SK-N-SH treated with all-trans-retinoic acid at 6 μM for 48 hours (cell line): ENCODE measurements at regions not wholly inside any gene's neighbourhood (a gene's known extent, or its start where the extent isn't known, plus 50 kb on each side); places are given as distances from the start of the nearest gene placed in this dataset.

Experiments used
- ATAC-seq: fragments of 200-7000 bp; cut with Tn5 transposase; 3 replicates; pipeline ENCODE4 v1.9.1; 2020; ENCODE audit warnings: mild to moderate bottlenecking, moderate library complexity
- ARNTL ChIP-seq: fragments of 450-650 bp; formaldehyde crosslinking; IDR thresholded peaks from 2 replicates; pipeline ENCODE4 v1.5.0; 2020; ENCODE audit warnings: low read depth, mild to moderate bottlenecking, moderate library complexity, borderline replicate concordance
- BACH2 ChIP-seq: fragments of 250-450 bp; sonication (Bioruptor Pico); IDR thresholded peaks from 2 replicates; pipeline ENCODE4 v1.9.0; 2021; ENCODE audit warnings: mild to moderate bottlenecking, borderline replicate concordance
- CREB5 ChIP-seq: fragments of 250-450 bp; sonication (Bioruptor Pico); IDR thresholded peaks from 2 replicates; pipeline ENCODE4 v1.5.1; 2020; ENCODE audit warnings: low read depth, mild to moderate bottlenecking, moderate library complexity
- CSDC2 ChIP-seq: fragments of 250-450 bp; sonication (Bioruptor Pico); IDR thresholded peaks from 2 replicates; pipeline ENCODE4 v1.5.0; 2020; ENCODE audit warnings: mild to moderate bottlenecking, moderate library complexity
- ESRRG ChIP-seq: fragments of 250-450 bp; sonication (Bioruptor Pico); IDR thresholded peaks from 2 replicates; pipeline ENCODE4 v1.6.1; 2021; ENCODE audit warnings: mild to moderate bottlenecking
- GLIS3 ChIP-seq: fragments of 250-450 bp; sonication (Bioruptor Pico); IDR thresholded peaks from 2 replicates; pipeline ENCODE4 v1.5.0; 2020; ENCODE audit warnings: mild to moderate bottlenecking, moderate library complexity
- ISL1 ChIP-seq: fragments of 250-450 bp; sonication (Bioruptor Pico); IDR thresholded peaks from 2 replicates; pipeline ENCODE4 v2.1.2; 2022; ENCODE audit warnings: mild to moderate bottlenecking, moderate library complexity
- OSR1 ChIP-seq: fragments of 250-450 bp; sonication (Bioruptor Pico); IDR thresholded peaks from 2 replicates; pipeline ENCODE4 v1.8.0; 2022; ENCODE audit warnings: moderate library complexity, mild to moderate bottlenecking, inconsistent platforms
- POU6F1 ChIP-seq: fragments of 250-450 bp; sonication (Bioruptor Pico); IDR thresholded peaks from 2 replicates; pipeline ENCODE4 v1.8.0; 2021; ENCODE audit warnings: low read depth, mild to moderate bottlenecking, moderate library complexity, borderline replicate concordance
- PPARA ChIP-seq: fragments of 250-450 bp; sonication (Bioruptor Pico); IDR thresholded peaks from 2 replicates; pipeline ENCODE4 v1.5.0; 2020; ENCODE audit warnings: mild to moderate bottlenecking, borderline replicate concordance
- RARB ChIP-seq: fragments of 250-450 bp; sonication (Bioruptor Pico); IDR thresholded peaks from 2 replicates; pipeline ENCODE4 v1.8.0; 2021; ENCODE audit warnings: mild to moderate bottlenecking, moderate library complexity
- SNAI2 ChIP-seq: fragments of 250-450 bp; sonication (Bioruptor Pico); IDR thresholded peaks from 2 replicates; pipeline ENCODE4 v1.5.0; 2020; ENCODE audit warnings: mild to moderate bottlenecking, moderate library complexity
- TCF4 ChIP-seq: fragments of 250-450 bp; sonication (Bioruptor Pico); IDR thresholded peaks from 2 replicates; pipeline ENCODE4 v1.8.0; 2021; ENCODE audit warnings: mild to moderate bottlenecking, moderate library complexity, borderline replicate concordance
- TSHZ2 ChIP-seq: fragments of 250-450 bp; sonication (Bioruptor Pico); IDR thresholded peaks from 2 replicates; pipeline ENCODE4 v1.5.0; 2020; ENCODE audit warnings: mild to moderate bottlenecking, moderate library complexity
- ZC3H10 ChIP-seq: fragments of 250-450 bp; sonication (Bioruptor Pico); IDR thresholded peaks from 2 replicates; pipeline ENCODE4 v1.5.1; 2021; ENCODE audit warnings: mild to moderate bottlenecking, moderate library complexity
- ZFP3 ChIP-seq: fragments of 250-450 bp; sonication (Bioruptor Pico); IDR thresholded peaks from 2 replicates; pipeline ENCODE4 v1.5.0; 2020; ENCODE audit warnings: mild to moderate bottlenecking, moderate library complexity
- ZFP30 ChIP-seq: fragments of 450-650 bp; formaldehyde crosslinking; IDR thresholded peaks from 2 replicates; pipeline ENCODE4 v1.5.0; 2022; ENCODE audit warnings: mild to moderate bottlenecking, moderate library complexity
- ZNF565 ChIP-seq: fragments of 450-650 bp; formaldehyde crosslinking; conservative IDR thresholded peaks from 2 replicates; pipeline ENCODE4 v1.5.0; 2020; ENCODE audit warnings: low read depth, mild to moderate bottlenecking, moderate library complexity
- ZNF70 ChIP-seq: fragments of 450-650 bp; formaldehyde crosslinking; IDR thresholded peaks from 2 replicates; pipeline ENCODE4 v1.5.0; 2020; ENCODE audit warnings: mild to moderate bottlenecking, moderate library complexity
- ZNF8 ChIP-seq: fragments of 450-650 bp; formaldehyde crosslinking; IDR thresholded peaks from 2 replicates; pipeline ENCODE4 v1.5.0; 2020; ENCODE audit warnings: mild to moderate bottlenecking, moderate library complexity
- TF ChIP-seq, protein P1 (sequence below): fragments of 250-450 bp; sonication (Bioruptor Pico); IDR thresholded peaks from 2 replicates; pipeline ENCODE4 v1.8.0; 2020; ENCODE audit warnings: mild to moderate bottlenecking, moderate library complexity, borderline replicate concordance

DNA sequence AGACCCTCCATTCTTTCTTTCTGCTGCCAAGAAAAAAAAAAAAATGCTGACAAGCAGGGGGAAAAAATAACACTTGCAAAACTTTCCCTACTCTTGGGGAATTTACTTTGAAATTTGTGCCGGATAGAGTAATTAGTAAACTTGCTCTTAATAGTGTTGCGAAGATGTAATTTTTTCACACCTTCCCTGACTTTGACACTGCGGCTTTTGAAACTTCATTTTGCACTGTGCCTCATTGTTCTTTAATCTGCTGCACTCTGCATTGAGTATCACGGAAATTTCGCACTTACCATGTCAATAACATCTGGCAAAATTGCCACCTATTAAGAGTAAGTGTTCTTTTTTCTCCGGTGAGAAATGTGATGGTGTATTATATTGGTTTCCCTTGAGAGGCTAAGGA, 596.1 kb downstream of the VRK1 start (continued):
- TF ChIP-seq TSHZ2 (CRISPR knock-in tag) = no peak
- TF ChIP-seq SNAI2 (CRISPR knock-in tag) = no peak
- TF ChIP-seq OSR1 (CRISPR knock-in tag) = no peak
- TF ChIP-seq ESRRG (CRISPR knock-in tag) = no peak
- no peak for TF ChIP-seq RARB
- TF ChIP-seq ZC3H10 (CRISPR knock-in tag) = no peak
- TF ChIP-seq ZNF565 (CRISPR knock-in tag) = no peak
- TF ChIP-seq ARNTL = no peak
- TF ChIP-seq TCF4 (CRISPR knock-in tag) = no peak
- TF ChIP-seq ZFP30 (CRISPR knock-in tag) = no peak

- ATAC-seq = no peak
- TF ChIP-seq ISL1 (CRISPR knock-in tag) (no peak), BACH2 (CRISPR knock-in tag) (no peak), ESRRG (CRISPR knock-in tag) (no peak), ZFP30 (CRISPR knock-in tag) (no peak), PPARA (CRISPR knock-in tag) (no peak), CREB5 (CRISPR knock-in tag) (no peak), ZC3H10 (CRISPR knock-in tag) (no peak), ZNF565 (CRISPR knock-in tag) (no peak), ARNTL (no peak)
Measured at GRCh38 chr14:97395068-97395467, 597.9 kb downstream of the VRK1 start.

DNA sequence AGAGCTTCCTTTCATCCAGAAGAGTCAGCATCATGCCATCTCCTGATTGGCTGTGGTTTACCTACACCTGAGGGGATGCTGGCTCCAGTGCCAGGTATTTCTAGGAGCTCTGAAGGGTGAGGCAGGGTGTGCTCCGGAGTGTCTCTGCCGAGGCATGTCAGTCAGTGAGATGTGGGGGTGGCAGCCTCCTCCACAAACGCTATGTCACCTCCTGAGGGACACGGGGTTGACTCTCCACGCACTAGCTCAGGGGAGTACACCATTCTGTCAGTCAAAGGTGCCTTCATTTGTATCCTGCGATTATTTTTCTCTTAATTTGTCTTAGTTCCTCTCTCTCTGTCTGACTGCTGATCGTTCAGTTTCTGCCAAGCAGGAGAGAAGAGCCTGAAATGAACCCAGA, 604.5 kb downstream of the VRK1 start:
- TF ChIP-seq OSR1 (CRISPR knock-in tag) = no peak
- no peak for TF ChIP-seq ZC3H10 (CRISPR knock-in tag)
- no peak for TF ChIP-seq TSHZ2 (CRISPR knock-in tag)
- TF ChIP-seq GLIS3 = no peak
- TF ChIP-seq RARB = no peak
- no peak for TF ChIP-seq CSDC2 (CRISPR knock-in tag)
- no peak for TF ChIP-seq SNAI2 (CRISPR knock-in tag)
- no peak for TF ChIP-seq POU6F1
- TF ChIP-seq, protein P1, sequence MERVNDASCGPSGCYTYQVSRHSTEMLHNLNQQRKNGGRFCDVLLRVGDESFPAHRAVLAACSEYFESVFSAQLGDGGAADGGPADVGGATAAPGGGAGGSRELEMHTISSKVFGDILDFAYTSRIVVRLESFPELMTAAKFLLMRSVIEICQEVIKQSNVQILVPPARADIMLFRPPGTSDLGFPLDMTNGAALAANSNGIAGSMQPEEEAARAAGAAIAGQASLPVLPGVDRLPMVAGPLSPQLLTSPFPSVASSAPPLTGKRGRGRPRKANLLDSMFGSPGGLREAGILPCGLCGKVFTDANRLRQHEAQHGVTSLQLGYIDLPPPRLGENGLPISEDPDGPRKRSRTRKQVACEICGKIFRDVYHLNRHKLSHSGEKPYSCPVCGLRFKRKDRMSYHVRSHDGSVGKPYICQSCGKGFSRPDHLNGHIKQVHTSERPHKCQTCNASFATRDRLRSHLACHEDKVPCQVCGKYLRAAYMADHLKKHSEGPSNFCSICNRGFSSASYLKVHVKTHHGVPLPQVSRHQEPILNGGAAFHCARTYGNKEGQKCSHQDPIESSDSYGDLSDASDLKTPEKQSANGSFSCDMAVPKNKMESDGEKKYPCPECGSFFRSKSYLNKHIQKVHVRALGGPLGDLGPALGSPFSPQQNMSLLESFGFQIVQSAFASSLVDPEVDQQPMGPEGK = no peak
- no peak for TF ChIP-seq ZFP3 (CRISPR knock-in tag)
- TF ChIP-seq ZNF8 (CRISPR knock-in tag) = no peak
- TF ChIP-seq ISL1 (CRISPR knock-in tag) = no peak
- TF ChIP-seq ZNF565 (CRISPR knock-in tag) = no peak
- TF ChIP-seq PPARA (CRISPR knock-in tag) = no peak
- TF ChIP-seq ZNF70 (CRISPR knock-in tag) = no peak
- TF ChIP-seq TCF4 (CRISPR knock-in tag) = no peak
- TF ChIP-seq CREB5 (CRISPR knock-in tag) = no peak
- TF ChIP-seq ARNTL = no peak

More for the DNA sequence above, 604.5 kb downstream of the VRK1 start:
- no peak for ATAC-seq
